HepG2 (cell line): ENCODE measurements at regions not wholly inside any gene's neighbourhood (a gene's known extent, or its start where the extent isn't known, plus 50 kb on each side); places are given as distances from the start of the nearest gene placed in this dataset.

Experiments used
- ARNT ChIP-seq: fragments of 450-650 bp; IDR thresholded peaks from 2 replicates; pipeline ENCODE4 v1.6.1; 2017
- CENPT ChIP-seq: sonication (generic); formaldehyde crosslinking; IDR thresholded peaks from 2 replicates; pipeline ENCODE4 v1.8.0; 2022; ENCODE audit warnings: low read depth, mild to moderate bottlenecking, moderate library complexity, missing genetic modification reagents
- DZIP1 ChIP-seq: sonication (generic); formaldehyde crosslinking; IDR thresholded peaks from 2 replicates; pipeline ENCODE4 v1.5.0; 2020; ENCODE audit warnings: mild to moderate bottlenecking, missing genetic modification reagents
- HIC2 ChIP-seq: sonication (generic); formaldehyde crosslinking; IDR thresholded peaks from 2 replicates; pipeline ENCODE4 v1.9.0; 2022; ENCODE audit warnings: low read depth, missing genetic modification reagents
- HOXA9 ChIP-seq: sonication (generic); formaldehyde crosslinking; IDR thresholded peaks from 2 replicates; pipeline ENCODE4 v1.8.1; 2022; ENCODE audit warnings: missing genetic modification reagents, mild to moderate bottlenecking, moderate library complexity, borderline replicate concordance
- PRPF4 ChIP-seq: fragments of 200-400 bp; formaldehyde crosslinking; IDR thresholded peaks from 2 replicates; pipeline ENCODE4 v1.6.1; 2016; ENCODE audit warnings: low read length, low read depth; ENCODE audit not compliant: poor library complexity, severe bottlenecking
- RBFOX2 ChIP-seq: fragments of 200-400 bp; formaldehyde crosslinking; IDR thresholded peaks from 2 replicates; pipeline ENCODE4 v1.6.1; 2017; ENCODE audit warnings: low read depth, mild to moderate bottlenecking, low read length
- SRSF9 ChIP-seq: fragments of 200-400 bp; formaldehyde crosslinking; IDR thresholded peaks from 2 replicates; pipeline ENCODE4 v1.6.1; 2018; ENCODE audit warnings: borderline replicate concordance, mild to moderate bottlenecking, low read depth, low read length; ENCODE audit not compliant: insufficient read depth, poor library complexity, severe bottlenecking
- TCF7L2 ChIP-seq: IDR thresholded peaks from 2 replicates; pipeline ENCODE4 v1.6.1; 2011; ENCODE audit warnings: mild to moderate bottlenecking, low read depth, low read length, moderate library complexity
- TEAD2 ChIP-seq: sonication (generic); formaldehyde crosslinking; IDR thresholded peaks from 2 replicates; pipeline ENCODE4 v1.9.0; 2021; ENCODE audit warnings: missing genetic modification reagents
- TERF1 ChIP-seq: sonication (generic); formaldehyde crosslinking; IDR thresholded peaks from 2 replicates; pipeline ENCODE4 v1.8.0; 2022; ENCODE audit warnings: mild to moderate bottlenecking, missing genetic modification reagents, moderate library complexity
- ZC3H4 ChIP-seq: sonication (generic); formaldehyde crosslinking; IDR thresholded peaks from 2 replicates; pipeline ENCODE4 v1.4.0; 2020; ENCODE audit warnings: missing genetic modification reagents, borderline replicate concordance
- ZFP37 ChIP-seq: sonication (generic); formaldehyde crosslinking; IDR thresholded peaks from 2 replicates; pipeline ENCODE4 v1.4.0; 2020; ENCODE audit warnings: missing genetic modification reagents, borderline replicate concordance
- ZFX ChIP-seq: sonication (generic); formaldehyde crosslinking; IDR thresholded peaks from 2 replicates; pipeline ENCODE4 v1.4.0; 2020; ENCODE audit warnings: mild to moderate bottlenecking, low read depth, missing genetic modification reagents, moderate library complexity
- ZNF142 ChIP-seq: sonication (generic); formaldehyde crosslinking; IDR thresholded peaks from 2 replicates; pipeline ENCODE4 v1.4.0; 2020; ENCODE audit warnings: missing genetic modification reagents
- ZNF563 ChIP-seq: sonication (generic); formaldehyde crosslinking; IDR thresholded peaks from 2 replicates; pipeline ENCODE4 v1.8.0; 2022; ENCODE audit warnings: mild to moderate bottlenecking, moderate library complexity, missing genetic modification reagents
- ZNF746 ChIP-seq: sonication (generic); formaldehyde crosslinking; IDR thresholded peaks from 2 replicates; pipeline ENCODE4 v1.8.0; 2022; ENCODE audit warnings: mild to moderate bottlenecking, missing genetic modification reagents

GRCh38 chr7:66535414-66536329 lies 93.0 kb upstream of the KCTD7 start (continued):
- TF ChIP-seq ZNF746 (CRISPR knock-in tag) = no peak
- TF ChIP-seq ZFX (CRISPR knock-in tag) = peak; percentile 87
- 0 out of 2 replicates have a peak, but pooled peaks have one; percentile 24 for TF ChIP-seq RBFOX2
- TF ChIP-seq HOXA9 (CRISPR knock-in tag) = no peak
- TF ChIP-seq TCF7L2 = no peak
- TF ChIP-seq PRPF4 = no peak
- TF ChIP-seq ZC3H4 (CRISPR knock-in tag) = no peak
- no peak for TF ChIP-seq SRSF9
- no peak for TF ChIP-seq ARNT
- no peak for TF ChIP-seq CENPT (CRISPR knock-in tag)
- TF ChIP-seq ZNF563 (CRISPR knock-in tag) = no peak
- 0 out of 2 replicates have a peak, but pooled peaks have one; percentile 30 for TF ChIP-seq DZIP1 (CRISPR knock-in tag)
- peak; percentile 66; the same call in 1 of the 2 replicates for TF ChIP-seq HIC2 (CRISPR knock-in tag)
- no peak for TF ChIP-seq TERF1 (CRISPR knock-in tag)
- TF ChIP-seq TEAD2 (CRISPR knock-in tag) = no peak
- no peak for TF ChIP-seq ZFP37 (CRISPR knock-in tag)
- TF ChIP-seq ZNF142 = no peak
